ENCODE measurements at regions not wholly inside any gene's neighbourhood (a gene's known extent, or its start where the extent isn't known, plus 50 kb on each side); places are given as distances from the start of the nearest gene placed in this dataset.

DNA sequence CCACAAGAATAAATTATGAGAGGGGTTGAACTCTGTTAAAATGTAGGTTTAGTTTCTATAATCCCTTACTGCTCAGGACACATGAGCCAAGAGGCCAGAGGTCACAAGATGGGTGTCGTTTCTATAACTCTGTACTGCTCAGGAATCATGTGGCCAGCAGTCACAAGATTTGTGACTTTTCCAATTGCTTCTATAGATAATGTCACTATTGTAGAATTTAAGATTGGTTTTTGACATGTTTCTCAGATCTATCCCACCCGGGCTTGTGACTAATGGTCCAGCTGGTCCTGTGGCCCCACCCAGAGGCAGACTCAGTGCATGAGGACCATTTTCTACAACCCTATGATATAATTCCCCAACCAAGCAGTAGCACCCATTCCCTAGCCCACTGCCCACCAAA is 662.0 kb upstream of the KLF12 start:
- TF ChIP-seq, protein P1, sequence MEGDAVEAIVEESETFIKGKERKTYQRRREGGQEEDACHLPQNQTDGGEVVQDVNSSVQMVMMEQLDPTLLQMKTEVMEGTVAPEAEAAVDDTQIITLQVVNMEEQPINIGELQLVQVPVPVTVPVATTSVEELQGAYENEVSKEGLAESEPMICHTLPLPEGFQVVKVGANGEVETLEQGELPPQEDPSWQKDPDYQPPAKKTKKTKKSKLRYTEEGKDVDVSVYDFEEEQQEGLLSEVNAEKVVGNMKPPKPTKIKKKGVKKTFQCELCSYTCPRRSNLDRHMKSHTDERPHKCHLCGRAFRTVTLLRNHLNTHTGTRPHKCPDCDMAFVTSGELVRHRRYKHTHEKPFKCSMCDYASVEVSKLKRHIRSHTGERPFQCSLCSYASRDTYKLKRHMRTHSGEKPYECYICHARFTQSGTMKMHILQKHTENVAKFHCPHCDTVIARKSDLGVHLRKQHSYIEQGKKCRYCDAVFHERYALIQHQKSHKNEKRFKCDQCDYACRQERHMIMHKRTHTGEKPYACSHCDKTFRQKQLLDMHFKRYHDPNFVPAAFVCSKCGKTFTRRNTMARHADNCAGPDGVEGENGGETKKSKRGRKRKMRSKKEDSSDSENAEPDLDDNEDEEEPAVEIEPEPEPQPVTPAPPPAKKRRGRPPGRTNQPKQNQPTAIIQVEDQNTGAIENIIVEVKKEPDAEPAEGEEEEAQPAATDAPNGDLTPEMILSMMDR (IDR thresholded peaks at IDR 0.05) = no peak
- H3K4me3 ChIP-seq (ENCODE audit: low read depth in 1 of 2, low read length in 1 of 2) = no peak overlapping the region

DNA sequence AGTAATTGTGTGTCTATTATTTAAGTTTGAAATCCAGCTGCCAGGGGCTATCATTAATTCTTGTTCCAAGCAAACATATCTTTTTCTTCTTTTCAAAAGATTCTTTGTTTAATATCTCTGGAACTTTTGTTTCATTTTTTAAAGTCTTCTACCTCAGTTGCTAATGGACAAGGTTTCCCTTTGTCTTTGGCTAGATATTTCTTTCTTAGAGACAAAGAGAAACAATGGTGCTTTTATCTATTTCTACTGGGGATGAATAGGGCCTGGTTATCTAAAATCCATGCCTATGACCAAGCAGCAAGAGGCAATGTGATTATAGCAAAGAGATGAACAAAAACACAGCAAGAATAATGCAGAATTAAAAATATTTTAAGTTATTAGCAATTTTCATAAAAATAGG is 661.3 kb upstream of the KLF12 start:
- Histone ChIP-seq H3K4me1 (ENCODE audit: control insufficient read depth in 1 of 2, insufficient read depth in 1 of 2, low read depth in 1 of 2, low read length in 1 of 2) (no peaks in the 10 kb centered on the region), H3K27ac (no peak overlapping the region), H3K36me3 (no peaks in the 10 kb centered on the region), H3K9me3 (no peaks in the 10 kb centered on the region), H3K27me3 (no peaks in the 10 kb centered on the region), H3K4me3 (ENCODE audit: low read depth in 1 of 2, low read length in 1 of 2) (no peak overlapping the region)
- TF ChIP-seq, protein P1 (IDR thresholded peaks at IDR 0.05) = no peak

More for the DNA sequence above, 662.0 kb upstream of the KLF12 start:
- no peak overlapping the region for H3K27ac ChIP-seq
- H3K27me3 ChIP-seq = no peaks in the 10 kb centered on the region
- no peaks in the 10 kb centered on the region for H3K9me3 ChIP-seq
- H3K36me3 ChIP-seq = no peaks in the 10 kb centered on the region
- no peaks in the 10 kb centered on the region for H3K4me1 ChIP-seq (ENCODE audit: control insufficient read depth in 1 of 2, insufficient read depth in 1 of 2, low read depth in 1 of 2, low read length in 1 of 2)

DNA sequence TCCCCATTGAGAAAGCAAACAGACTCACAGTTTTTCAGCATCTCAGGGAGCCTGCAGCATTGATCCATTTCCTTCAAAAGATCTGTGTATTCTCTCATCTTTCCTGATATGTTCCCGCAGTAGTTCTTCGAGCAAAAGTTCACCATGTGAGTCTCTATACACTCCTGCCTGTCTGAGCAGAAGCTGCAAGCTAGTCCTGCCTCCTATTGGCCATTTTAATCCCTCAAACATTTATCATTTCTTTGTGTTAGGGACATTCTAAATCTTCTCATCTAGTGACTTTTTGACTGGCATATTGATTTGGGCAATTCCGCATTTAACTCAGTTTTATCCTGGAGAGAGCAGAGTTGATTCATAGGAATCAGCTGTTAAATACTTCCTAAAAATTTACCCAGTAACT is 660.4 kb upstream of the KLF12 start:
- H3K27me3 ChIP-seq = no peaks in the 10 kb centered on the region
- TF ChIP-seq, protein P1 (IDR thresholded peaks at IDR 0.05) = no peak
- H3K4me3 ChIP-seq (ENCODE audit: low read depth in 1 of 2, low read length in 1 of 2) = no peak overlapping the region
- no peak overlapping the region for H3K27ac ChIP-seq
- H3K9me3 ChIP-seq = no peaks in the 10 kb centered on the region
- no peaks in the 10 kb centered on the region for H3K36me3 ChIP-seq
- no peaks in the 10 kb centered on the region for H3K4me1 ChIP-seq (ENCODE audit: control insufficient read depth in 1 of 2, insufficient read depth in 1 of 2, low read depth in 1 of 2, low read length in 1 of 2)

GRCh38 chr13:74794147-74794546 is 659.9 kb upstream of the KLF12 start:
- H3K4me3 ChIP-seq (ENCODE audit: low read depth in 1 of 2, low read length in 1 of 2) = no peak overlapping the region
- TF ChIP-seq, protein P1 (IDR thresholded peaks at IDR 0.05) = no peak

GRCh38 chr13:74784959-74785358 is 650.8 kb upstream of the KLF12 start:
- TF ChIP-seq, protein P1 (IDR thresholded peaks at IDR 0.05) = no peak

More at GRCh38 chr13:74794147-74794546, 659.9 kb upstream of the KLF12 start:
- H3K9me3 ChIP-seq = no peaks in the 10 kb centered on the region
- H3K4me1 ChIP-seq (ENCODE audit: control insufficient read depth in 1 of 2, insufficient read depth in 1 of 2, low read depth in 1 of 2, low read length in 1 of 2) = no peaks in the 10 kb centered on the region
- H3K27me3 ChIP-seq = no peaks in the 10 kb centered on the region
- no peak overlapping the region for H3K27ac ChIP-seq
- H3K36me3 ChIP-seq = no peaks in the 10 kb centered on the region

GRCh38 chr13:74778946-74779345 is 644.7 kb upstream of the KLF12 start:
- Histone ChIP-seq H3K4me1 (ENCODE audit: control insufficient read depth in 1 of 2, insufficient read depth in 1 of 2, low read depth in 1 of 2, low read length in 1 of 2) (no peaks in the 10 kb centered on the region), H3K4me3 (ENCODE audit: low read depth in 1 of 2, low read length in 1 of 2) (no peak overlapping the region), H3K9me3 (peaks cover 4% of the 10 kb centered on the region), H3K36me3 (no peaks in the 10 kb centered on the region), H3K27ac (no peak overlapping the region), H3K27me3 (no peaks in the 10 kb centered on the region)
- TF ChIP-seq, protein P1 (IDR thresholded peaks at IDR 0.05) = no peak

More at GRCh38 chr13:74784959-74785358, 650.8 kb upstream of the KLF12 start:
- no peaks in the 10 kb centered on the region for H3K36me3 ChIP-seq
- no peaks in the 10 kb centered on the region for H3K4me1 ChIP-seq (ENCODE audit: control insufficient read depth in 1 of 2, insufficient read depth in 1 of 2, low read depth in 1 of 2, low read length in 1 of 2)
- no peaks in the 10 kb centered on the region for H3K27me3 ChIP-seq
- no peak overlapping the region for H3K4me3 ChIP-seq (ENCODE audit: low read depth in 1 of 2, low read length in 1 of 2)
- H3K9me3 ChIP-seq = no peaks in the 10 kb centered on the region
- no peak overlapping the region for H3K27ac ChIP-seq
